NCI-H2196 treated with DMSO at 0.1 percent for 48 hours (cell line): ENCODE measurements at regions not wholly inside any gene's neighbourhood (a gene's known extent, or its start where the extent isn't known, plus 50 kb on each side); places are given as distances from the start of the nearest gene placed in this dataset.
"Not testable (repeated sequence)": the region's sequence is repeated elsewhere in the genome, so short reads cannot be mapped to it uniquely, and the experiment has no call there.

Experiments used
- DNase-seq: peaks from one replicate; lab custom pipeline; 2025; ENCODE audit not compliant: unreplicated experiment; lab: John Stamatoyannopoulos, UW

GRCh38 chr2:238712011-238712410 is 135.9 kb upstream of the TWIST2 start:
- no peak for DNase-seq

GRCh38 chr2:238713198-238713826 is 134.6 kb upstream of the TWIST2 start:
- DNase-seq: no peak

- no peak for DNase-seq
These were observed 133.8 kb upstream of the TWIST2 start for GRCh38 chr2:238714038-238714528.

- no peak for DNase-seq
These were observed 131.7 kb upstream of the TWIST2 start for GRCh38 chr2:238716171-238716570.

GRCh38 chr2:238716585-238716984 is 131.3 kb upstream of the TWIST2 start:
- DNase-seq: no peak

GRCh38 chr2:238717084-238717483 is 130.8 kb upstream of the TWIST2 start:
- DNase-seq: no peak

GRCh38 chr2:238719641-238720040 is 128.2 kb upstream of the TWIST2 start:
- no peak for DNase-seq

- DNase-seq: peak; percentile 6
These were observed 127.6 kb upstream of the TWIST2 start for GRCh38 chr2:238720232-238720672.

- no peak for DNase-seq
These were observed 125.7 kb upstream of the TWIST2 start for GRCh38 chr2:238722181-238722580.

- DNase-seq: no peak
These were observed 125.0 kb upstream of the TWIST2 start for GRCh38 chr2:238722883-238723282.

GRCh38 chr2:238723740-238724320 is 124.1 kb upstream of the TWIST2 start:
- DNase-seq: not testable (repeated sequence)

GRCh38 chr2:238724728-238725127 is 123.2 kb upstream of the TWIST2 start:
- no peak for DNase-seq

- DNase-seq: no peak
These were observed 122.6 kb upstream of the TWIST2 start for GRCh38 chr2:238725298-238725697.

- no peak for DNase-seq
These were observed 121.0 kb upstream of the TWIST2 start for GRCh38 chr2:238726670-238727584.

GRCh38 chr2:238727585-238728329 is 120.1 kb upstream of the TWIST2 start:
- no peak for DNase-seq

GRCh38 chr2:238728330-238729260 is 119.3 kb upstream of the TWIST2 start:
- no peak for DNase-seq

- no peak for DNase-seq
These were observed 118.5 kb upstream of the TWIST2 start for GRCh38 chr2:238729261-238729935.

GRCh38 chr2:238730001-238730669 is 117.8 kb upstream of the TWIST2 start:
- no peak for DNase-seq

GRCh38 chr2:238730881-238731280 is 117.0 kb upstream of the TWIST2 start:
- DNase-seq: no peak
